GM12872 (cell line): ENCODE measurements at regions not wholly inside any gene's neighbourhood (a gene's known extent, or its start where the extent isn't known, plus 50 kb on each side); places are given as distances from the start of the nearest gene placed in this dataset.

ENCODE experiments used
- CTCF ChIP-seq: IDR thresholded peaks from 3 replicates; pipeline ENCODE4 v1.5.1; 2011; ENCODE audit warnings: low read depth, mild to moderate bottlenecking, low read length, moderate library complexity; ENCODE audit not compliant: insufficient read depth

GRCh38 chr5:120155873-120156272 lies 308.2 kb upstream of the PRR16 start:
- TF ChIP-seq CTCF, result no peak

GRCh38 chr5:120158211-120158610 lies 305.9 kb upstream of the PRR16 start:
- TF ChIP-seq CTCF, result no peak

GRCh38 chr5:120159155-120159554 lies 304.9 kb upstream of the PRR16 start:
- no peak for TF ChIP-seq CTCF

GRCh38 chr5:120160124-120160895 lies 303.8 kb upstream of the PRR16 start:
- TF ChIP-seq CTCF, result no peak

GRCh38 chr5:120162321-120162720 lies 301.8 kb upstream of the PRR16 start:
- no peak for TF ChIP-seq CTCF

GRCh38 chr5:120164037-120164436 lies 300.1 kb upstream of the PRR16 start:
- no peak for TF ChIP-seq CTCF

GRCh38 chr5:120164986-120165385 lies 299.1 kb upstream of the PRR16 start:
- no peak for TF ChIP-seq CTCF
